ENCODE measurements at regions not wholly inside any gene's neighbourhood (a gene's known extent, or its start where the extent isn't known, plus 50 kb on each side); places are given as distances from the start of the nearest gene placed in this dataset.

DNA sequence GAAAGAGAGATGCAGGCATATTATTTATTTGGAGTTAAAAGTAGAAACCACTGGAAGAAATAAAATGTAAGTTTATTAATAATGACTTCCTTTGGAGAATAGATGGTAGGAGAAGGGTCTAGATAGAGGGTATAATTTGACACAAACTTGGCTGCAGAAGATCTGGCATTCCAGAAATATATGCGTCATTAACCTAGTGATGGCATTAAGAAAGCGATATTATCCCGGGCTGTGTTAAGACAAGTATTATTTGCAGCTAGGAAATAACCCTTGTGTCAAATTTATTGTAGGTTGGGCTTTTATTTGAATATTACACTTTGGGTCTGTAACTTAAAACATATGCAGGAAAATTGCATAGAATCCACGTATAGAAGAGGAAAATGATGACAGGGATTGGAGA lies 389.5 kb downstream of the MTX2 start:
- H3K27me3 Mint-ChIP-seq (ENCODE audit: unreplicated experiment), result no peaks in the 10 kb centered on the region
- TF ChIP-seq, protein P1, sequence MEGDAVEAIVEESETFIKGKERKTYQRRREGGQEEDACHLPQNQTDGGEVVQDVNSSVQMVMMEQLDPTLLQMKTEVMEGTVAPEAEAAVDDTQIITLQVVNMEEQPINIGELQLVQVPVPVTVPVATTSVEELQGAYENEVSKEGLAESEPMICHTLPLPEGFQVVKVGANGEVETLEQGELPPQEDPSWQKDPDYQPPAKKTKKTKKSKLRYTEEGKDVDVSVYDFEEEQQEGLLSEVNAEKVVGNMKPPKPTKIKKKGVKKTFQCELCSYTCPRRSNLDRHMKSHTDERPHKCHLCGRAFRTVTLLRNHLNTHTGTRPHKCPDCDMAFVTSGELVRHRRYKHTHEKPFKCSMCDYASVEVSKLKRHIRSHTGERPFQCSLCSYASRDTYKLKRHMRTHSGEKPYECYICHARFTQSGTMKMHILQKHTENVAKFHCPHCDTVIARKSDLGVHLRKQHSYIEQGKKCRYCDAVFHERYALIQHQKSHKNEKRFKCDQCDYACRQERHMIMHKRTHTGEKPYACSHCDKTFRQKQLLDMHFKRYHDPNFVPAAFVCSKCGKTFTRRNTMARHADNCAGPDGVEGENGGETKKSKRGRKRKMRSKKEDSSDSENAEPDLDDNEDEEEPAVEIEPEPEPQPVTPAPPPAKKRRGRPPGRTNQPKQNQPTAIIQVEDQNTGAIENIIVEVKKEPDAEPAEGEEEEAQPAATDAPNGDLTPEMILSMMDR (IDR thresholded peaks at IDR 0.05; ENCODE audit: partially characterized antibody, unreplicated experiment), result no peak
- H3K27ac Mint-ChIP-seq (ENCODE audit: unreplicated experiment), result no peak overlapping the region
- no peaks in the 10 kb centered on the region for H3K36me3 Mint-ChIP-seq (ENCODE audit: unreplicated experiment)
- H3K4me3 Mint-ChIP-seq (ENCODE audit: unreplicated experiment), result no peak overlapping the region
- peaks cover 16% of the 10 kb centered on the region for H3K4me1 Mint-ChIP-seq (ENCODE audit: low read depth, unreplicated experiment)
- H3K9me3 Mint-ChIP-seq (ENCODE audit: unreplicated experiment), result no peaks in the 10 kb centered on the region
- DNase-seq, result no peak

DNA sequence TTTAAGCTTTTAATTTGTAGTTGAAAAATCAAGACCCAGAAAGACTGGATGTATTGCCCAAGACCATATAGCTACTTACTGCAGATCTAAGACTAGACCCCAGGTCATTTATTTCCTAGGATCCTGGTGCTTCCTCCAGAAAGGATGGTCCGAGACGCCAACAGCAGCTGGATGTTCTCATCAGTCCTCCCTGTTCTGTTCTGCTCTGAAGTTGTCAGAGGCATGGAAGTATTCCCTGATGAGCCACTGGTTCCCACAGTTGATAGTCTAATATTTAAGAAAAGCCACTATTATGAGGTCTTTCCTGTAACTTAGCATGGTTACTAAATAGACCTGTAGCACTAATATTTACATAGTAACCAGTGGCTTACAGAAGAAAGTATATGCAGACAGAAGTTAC lies 393.5 kb downstream of the MTX2 start:
- no peaks in the 10 kb centered on the region for H3K27me3 Mint-ChIP-seq (ENCODE audit: unreplicated experiment)
- no peak overlapping the region for H3K4me3 Mint-ChIP-seq (ENCODE audit: unreplicated experiment)
- H3K9me3 Mint-ChIP-seq (ENCODE audit: unreplicated experiment), result peaks cover 1% of the 10 kb centered on the region
- DNase-seq, result no peak
- TF ChIP-seq, protein P1 (IDR thresholded peaks at IDR 0.05; ENCODE audit: partially characterized antibody, unreplicated experiment), result no peak
- H3K36me3 Mint-ChIP-seq (ENCODE audit: unreplicated experiment), result no peaks in the 10 kb centered on the region
- no peak overlapping the region for H3K27ac Mint-ChIP-seq (ENCODE audit: unreplicated experiment)
- no peaks in the 10 kb centered on the region for H3K4me1 Mint-ChIP-seq (ENCODE audit: low read depth, unreplicated experiment)

DNA sequence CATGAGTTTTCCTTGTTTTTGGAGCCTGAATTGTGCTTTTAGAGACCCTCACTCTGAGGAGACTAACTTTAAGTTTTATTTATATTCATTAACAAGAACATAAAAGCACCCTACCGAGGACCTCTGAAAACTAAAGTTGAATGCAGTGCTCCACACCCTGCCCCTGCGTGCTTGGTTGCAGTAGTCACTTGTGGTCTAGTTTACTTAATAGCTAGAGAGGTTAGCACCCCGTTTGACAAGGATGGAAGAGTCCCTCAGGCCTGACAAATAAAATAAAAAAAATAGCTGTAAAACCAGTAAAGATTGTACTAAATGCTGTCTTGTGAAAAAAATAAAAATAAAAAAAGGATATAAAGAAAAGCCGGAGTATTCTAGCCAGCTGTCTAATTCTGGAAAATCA lies 395.2 kb downstream of the MTX2 start:
- H3K4me3 Mint-ChIP-seq (ENCODE audit: unreplicated experiment), result no peak overlapping the region
- peaks cover 1% of the 10 kb centered on the region for H3K9me3 Mint-ChIP-seq (ENCODE audit: unreplicated experiment)
- no peak for DNase-seq
- no peaks in the 10 kb centered on the region for H3K36me3 Mint-ChIP-seq (ENCODE audit: unreplicated experiment)
- H3K27me3 Mint-ChIP-seq (ENCODE audit: unreplicated experiment), result no peaks in the 10 kb centered on the region
- H3K27ac Mint-ChIP-seq (ENCODE audit: unreplicated experiment), result no peak overlapping the region
- TF ChIP-seq, protein P1 (IDR thresholded peaks at IDR 0.05; ENCODE audit: partially characterized antibody, unreplicated experiment), result no peak
- no peaks in the 10 kb centered on the region for H3K4me1 Mint-ChIP-seq (ENCODE audit: low read depth, unreplicated experiment)

DNA sequence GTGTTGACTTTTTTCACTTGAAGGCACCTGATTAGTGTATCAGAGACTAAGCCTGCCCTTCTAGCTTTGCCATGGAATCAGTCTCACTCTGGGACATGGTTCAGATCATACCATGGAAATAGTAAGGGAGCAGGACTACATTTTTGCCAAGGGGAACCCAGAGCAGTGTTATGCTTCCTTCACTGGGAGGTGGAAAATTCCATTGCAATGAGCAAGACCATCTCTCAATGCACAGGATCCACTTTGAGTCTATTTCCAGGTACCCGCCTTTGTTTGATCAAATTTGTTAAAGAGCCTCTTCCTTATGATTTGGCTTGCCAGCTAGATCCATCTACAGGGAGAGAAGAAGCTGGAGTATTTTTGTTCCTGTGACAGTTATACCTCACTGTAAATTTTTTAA lies 395.8 kb downstream of the MTX2 start:
- H3K36me3 Mint-ChIP-seq (ENCODE audit: unreplicated experiment), result no peaks in the 10 kb centered on the region
- no peak for DNase-seq
- no peaks in the 10 kb centered on the region for H3K27me3 Mint-ChIP-seq (ENCODE audit: unreplicated experiment)
- no peaks in the 10 kb centered on the region for H3K4me1 Mint-ChIP-seq (ENCODE audit: low read depth, unreplicated experiment)
- peaks cover 1% of the 10 kb centered on the region for H3K9me3 Mint-ChIP-seq (ENCODE audit: unreplicated experiment)
- H3K27ac Mint-ChIP-seq (ENCODE audit: unreplicated experiment), result no peak overlapping the region
- TF ChIP-seq, protein P1 (IDR thresholded peaks at IDR 0.05; ENCODE audit: partially characterized antibody, unreplicated experiment), result no peak
- H3K4me3 Mint-ChIP-seq (ENCODE audit: unreplicated experiment), result no peak overlapping the region

DNA sequence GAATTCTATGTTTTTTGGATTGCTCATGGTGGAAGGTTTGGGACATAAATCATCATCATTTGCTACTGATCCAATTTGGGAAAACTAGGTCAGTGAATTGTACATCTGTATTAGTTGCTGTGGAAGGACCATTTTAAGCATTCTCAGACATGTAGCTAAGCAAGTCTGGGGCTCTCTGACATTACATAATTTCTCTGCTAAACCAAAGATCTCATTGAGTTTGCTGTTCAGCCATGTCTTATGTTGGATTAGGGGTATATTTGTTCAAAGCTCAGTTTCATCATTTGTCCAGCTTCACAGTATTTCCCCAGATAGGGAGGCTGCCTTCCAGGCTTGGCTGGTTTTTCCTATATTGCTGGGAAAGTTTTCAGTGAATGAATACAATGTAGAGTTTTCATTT lies 399.7 kb downstream of the MTX2 start:
- TF ChIP-seq, protein P1 (IDR thresholded peaks at IDR 0.05; ENCODE audit: partially characterized antibody, unreplicated experiment), result no peak
- no peak for DNase-seq
- Mint-ChIP-seq H3K4me3 (ENCODE audit: unreplicated experiment) (no peak overlapping the region), H3K27ac (ENCODE audit: unreplicated experiment) (no peak overlapping the region), H3K36me3 (ENCODE audit: unreplicated experiment) (no peaks in the 10 kb centered on the region), H3K27me3 (ENCODE audit: unreplicated experiment) (no peaks in the 10 kb centered on the region), H3K4me1 (ENCODE audit: low read depth, unreplicated experiment) (no peaks in the 10 kb centered on the region), H3K9me3 (ENCODE audit: unreplicated experiment) (peaks cover 1% of the 10 kb centered on the region)
